ENCODE measurements at regions not wholly inside any gene's neighbourhood (a gene's known extent, or its start where the extent isn't known, plus 50 kb on each side); places are given as distances from the start of the nearest gene placed in this dataset.

DNA sequence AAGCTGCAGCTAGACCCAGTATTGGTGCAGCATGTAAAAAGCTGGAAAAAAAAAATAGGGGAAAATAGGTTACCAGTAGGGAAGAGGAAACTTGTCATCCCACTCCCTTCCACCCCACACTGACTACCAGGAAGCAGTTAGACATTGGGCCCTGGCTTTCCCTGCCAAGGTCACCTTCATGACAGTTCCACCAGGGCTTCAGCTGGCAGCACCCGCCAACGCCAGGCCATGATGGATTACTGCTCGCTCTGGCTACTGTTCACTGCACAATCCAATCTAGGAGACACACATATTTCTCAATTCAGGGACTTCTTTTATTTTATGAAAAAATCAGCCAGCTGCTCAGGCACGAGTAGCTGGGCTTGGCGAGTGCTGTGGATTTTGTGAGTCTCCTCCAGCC is 127.7 kb downstream of the DMRTA2 start:
- Histone ChIP-seq H3K79me2 (ENCODE audit: control insufficient read depth, insufficient read depth, low read length) (no peaks in the 10 kb centered on the region), H3K4me3 (no peak overlapping the region), H3K9ac (ENCODE audit: insufficient read depth in 1 of 2, low read depth in 2 of 2, low read length in 2 of 2) (no peak overlapping the region), H3K36me3 (ENCODE audit: control insufficient read depth, insufficient read depth, low read length) (no peaks in the 10 kb centered on the region), H4K20me1 (replicated peaks; ENCODE audit: control insufficient read depth, insufficient read depth, low read length) (no peaks in the 10 kb centered on the region; the same call in 1 of the 2 replicates), H3K9me3 (replicated peaks; ENCODE audit: control insufficient read depth, insufficient read depth, low read depth, low read length) (no peaks in the 10 kb centered on the region), H3K27ac (ENCODE audit: extremely low read depth, low read depth, low read length) (no peak overlapping the region), H3K4me2 (ENCODE audit: insufficient read depth, low read length) (no peak overlapping the region), H2AFZ (ENCODE audit: low read depth, low read length) (no peak overlapping the region), H3K4me1 (replicated peaks in 1 of 2; ENCODE audit: control insufficient read depth in 2 of 2, insufficient read depth in 2 of 2, low read length in 2 of 2) (no peaks in the 10 kb centered on the region), H3K27me3 (ENCODE audit: control insufficient read depth in 2 of 2, insufficient read depth in 2 of 2, low read length in 2 of 2) (no peaks in the 10 kb centered on the region), H3K9me1 (ENCODE audit: control insufficient read depth, insufficient read depth, low read length) (no peaks in the 10 kb centered on the region)
- no TSS peak for BruUV-seq (replicated peaks)
- in situ Hi-C loops (cut with MboI) (no loop called here), intact Hi-C loops (cut with micrococcal nuclease) (no loop called here)
- ChIA-PET POLR2A (no interaction called here), CTCF (ENCODE audit: low intra/inter-chr PET ratio) (no interaction called here)
- WGBS (ENCODE audit: insufficient coverage, low coverage, missing lambda C conversion rate) = 0% methylated on average over 5 of the region's 5 CpGs
- TF ChIP-seq MCM5 (IDR thresholded peaks at IDR 0.05; ENCODE audit: low read depth) = no peak
- TF ChIP-seq PHTF2 (CRISPR knock-in tag; IDR thresholded peaks at IDR 0.05) = no peak
- no peak for TF ChIP-seq ZNF263 (CRISPR knock-in tag; IDR thresholded peaks at IDR 0.05; ENCODE audit: borderline replicate concordance)
- FAIRE-seq = no peak
- ATAC-seq = no peak
- DNase-seq (ENCODE audit: extremely low read depth in 1 of 4, low spot score in 3 of 4) = no peak

DNA sequence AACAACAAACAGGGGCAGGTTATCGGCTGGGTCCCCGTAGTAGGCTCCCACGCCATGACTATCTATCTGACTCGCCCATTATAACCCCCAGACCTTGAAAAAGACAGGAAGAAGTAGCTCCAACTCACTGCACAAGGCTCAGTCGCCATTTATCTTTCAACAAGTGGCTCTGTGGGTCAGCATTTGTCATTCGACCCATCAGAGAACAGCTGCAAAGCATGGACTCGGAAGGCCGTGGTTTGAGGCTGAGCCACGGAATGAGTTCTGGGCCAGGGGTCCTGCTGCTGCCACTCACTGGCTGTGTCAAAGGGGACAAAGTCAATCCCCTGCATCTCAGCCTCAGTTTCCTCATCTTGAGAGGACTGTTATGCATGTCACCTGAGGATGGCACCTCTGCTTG is 131.0 kb downstream of the DMRTA2 start:
- intact Hi-C loops (cut with micrococcal nuclease) (no loop called here), in situ Hi-C loops (cut with MboI) (no loop called here)
- Histone ChIP-seq H3K4me1 (replicated peaks in 1 of 2; ENCODE audit: control insufficient read depth in 2 of 2, insufficient read depth in 2 of 2, low read length in 2 of 2) (no peaks in the 10 kb centered on the region), H3K36me3 (ENCODE audit: control insufficient read depth, insufficient read depth, low read length) (no peaks in the 10 kb centered on the region), H3K27ac (ENCODE audit: extremely low read depth, low read depth, low read length) (no peak overlapping the region), H3K27me3 (ENCODE audit: control insufficient read depth in 2 of 2, insufficient read depth in 2 of 2, low read length in 2 of 2) (no peaks in the 10 kb centered on the region), H3K4me2 (ENCODE audit: insufficient read depth, low read length) (no peak overlapping the region), H3K4me3 (no peak overlapping the region), H2AFZ (ENCODE audit: low read depth, low read length) (no peak overlapping the region), H3K9ac (ENCODE audit: insufficient read depth in 1 of 2, low read depth in 2 of 2, low read length in 2 of 2) (no peak overlapping the region), H3K9me3 (replicated peaks; ENCODE audit: control insufficient read depth, insufficient read depth, low read depth, low read length) (no peaks in the 10 kb centered on the region), H3K9me1 (ENCODE audit: control insufficient read depth, insufficient read depth, low read length) (no peaks in the 10 kb centered on the region), H3K79me2 (ENCODE audit: control insufficient read depth, insufficient read depth, low read length) (no peaks in the 10 kb centered on the region), H4K20me1 (replicated peaks; ENCODE audit: control insufficient read depth, insufficient read depth, low read length) (peaks cover 3% of the 10 kb centered on the region; the same call in 1 of the 2 replicates)
- 3% methylated on average over 9 of the region's 9 CpGs for WGBS (ENCODE audit: insufficient coverage, low coverage, missing lambda C conversion rate)
- DNase-seq (ENCODE audit: extremely low read depth in 1 of 4, low spot score in 3 of 4) = peak in 1 of 4 experiments; percentile 2
- no TSS peak for BruUV-seq (replicated peaks)
- TF ChIP-seq WHSC1 (IDR thresholded peaks at IDR 0.05; ENCODE audit: low read length) (no peak), MXD1 (CRISPR knock-in tag; IDR thresholded peaks at IDR 0.05; ENCODE audit: borderline replicate concordance, poor library complexity, severe bottlenecking) (no peak)
- TF ChIP-seq, protein P1, sequence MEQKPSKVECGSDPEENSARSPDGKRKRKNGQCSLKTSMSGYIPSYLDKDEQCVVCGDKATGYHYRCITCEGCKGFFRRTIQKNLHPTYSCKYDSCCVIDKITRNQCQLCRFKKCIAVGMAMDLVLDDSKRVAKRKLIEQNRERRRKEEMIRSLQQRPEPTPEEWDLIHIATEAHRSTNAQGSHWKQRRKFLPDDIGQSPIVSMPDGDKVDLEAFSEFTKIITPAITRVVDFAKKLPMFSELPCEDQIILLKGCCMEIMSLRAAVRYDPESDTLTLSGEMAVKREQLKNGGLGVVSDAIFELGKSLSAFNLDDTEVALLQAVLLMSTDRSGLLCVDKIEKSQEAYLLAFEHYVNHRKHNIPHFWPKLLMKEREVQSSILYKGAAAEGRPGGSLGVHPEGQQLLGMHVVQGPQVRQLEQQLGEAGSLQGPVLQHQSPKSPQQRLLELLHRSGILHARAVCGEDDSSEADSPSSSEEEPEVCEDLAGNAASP (IDR thresholded peaks at IDR 0.05) = no peak
- POLR2A ChIA-PET = interaction anchor here (0.7 kb wide), 1 partner anchor 19 kb away, joined by 3 read pairs; no protein-coding TSS in a partner anchor
- ATAC-seq = no peak
- CTCF ChIA-PET (ENCODE audit: low intra/inter-chr PET ratio) = no interaction called here
- no peak for FAIRE-seq
